OCI-LY1 (cell line): ENCODE measurements at regions not wholly inside any gene's neighbourhood (a gene's known extent, or its start where the extent isn't known, plus 50 kb on each side); places are given as distances from the start of the nearest gene placed in this dataset.

ENCODE experiments used
- EZH2 ChIP-seq: fragments of 200-600 bp; sonication (generic), shearing (Covaris generic); IDR thresholded peaks from 2 replicates; pipeline ENCODE4 v1.8.0; 2017; ENCODE audit warnings: borderline replicate concordance, mixed run types, mild to moderate bottlenecking, antibody characterized with exemption, low read length, moderate library complexity, mixed read lengths
- TF ChIP-seq, protein P1 (sequence below): fragments of 200-600 bp; sonication (generic), shearing (Covaris generic); IDR thresholded peaks from 2 replicates; pipeline ENCODE4 v1.5.1; 2017; ENCODE audit warnings: mild to moderate bottlenecking, antibody characterized with exemption, low read length, moderate library complexity, mixed read lengths

DNA sequence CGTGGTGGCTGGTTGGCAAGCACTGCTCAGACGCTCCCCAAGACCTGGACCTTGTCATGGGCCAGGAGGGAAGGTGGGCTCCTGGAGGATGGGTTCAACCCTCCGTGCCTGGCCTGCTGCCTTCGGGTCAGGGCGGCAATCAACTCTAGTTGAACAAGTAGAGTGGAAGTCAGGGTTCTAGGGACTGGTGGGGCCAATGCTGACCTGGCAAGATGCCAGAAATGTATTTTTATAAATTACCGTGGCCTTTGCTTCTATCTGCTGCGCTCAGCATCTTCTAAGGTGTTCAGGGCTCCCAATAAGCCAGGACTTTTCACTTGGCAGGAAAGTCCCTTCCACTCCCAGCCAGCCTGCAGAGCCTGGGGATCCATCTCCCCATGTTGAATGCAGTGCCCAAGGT, 207.1 kb upstream of the N4BP1 start:
- TF ChIP-seq, protein P1, sequence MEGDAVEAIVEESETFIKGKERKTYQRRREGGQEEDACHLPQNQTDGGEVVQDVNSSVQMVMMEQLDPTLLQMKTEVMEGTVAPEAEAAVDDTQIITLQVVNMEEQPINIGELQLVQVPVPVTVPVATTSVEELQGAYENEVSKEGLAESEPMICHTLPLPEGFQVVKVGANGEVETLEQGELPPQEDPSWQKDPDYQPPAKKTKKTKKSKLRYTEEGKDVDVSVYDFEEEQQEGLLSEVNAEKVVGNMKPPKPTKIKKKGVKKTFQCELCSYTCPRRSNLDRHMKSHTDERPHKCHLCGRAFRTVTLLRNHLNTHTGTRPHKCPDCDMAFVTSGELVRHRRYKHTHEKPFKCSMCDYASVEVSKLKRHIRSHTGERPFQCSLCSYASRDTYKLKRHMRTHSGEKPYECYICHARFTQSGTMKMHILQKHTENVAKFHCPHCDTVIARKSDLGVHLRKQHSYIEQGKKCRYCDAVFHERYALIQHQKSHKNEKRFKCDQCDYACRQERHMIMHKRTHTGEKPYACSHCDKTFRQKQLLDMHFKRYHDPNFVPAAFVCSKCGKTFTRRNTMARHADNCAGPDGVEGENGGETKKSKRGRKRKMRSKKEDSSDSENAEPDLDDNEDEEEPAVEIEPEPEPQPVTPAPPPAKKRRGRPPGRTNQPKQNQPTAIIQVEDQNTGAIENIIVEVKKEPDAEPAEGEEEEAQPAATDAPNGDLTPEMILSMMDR, result no peak
- no peak for TF ChIP-seq EZH2
